ENCODE measurements at regions not wholly inside any gene's neighbourhood (a gene's known extent, or its start where the extent isn't known, plus 50 kb on each side); places are given as distances from the start of the nearest gene placed in this dataset.
"Not testable (repeated sequence)": the region's sequence is repeated elsewhere in the genome, so short reads cannot be mapped to it uniquely, and the experiment has no call there.

DNA sequence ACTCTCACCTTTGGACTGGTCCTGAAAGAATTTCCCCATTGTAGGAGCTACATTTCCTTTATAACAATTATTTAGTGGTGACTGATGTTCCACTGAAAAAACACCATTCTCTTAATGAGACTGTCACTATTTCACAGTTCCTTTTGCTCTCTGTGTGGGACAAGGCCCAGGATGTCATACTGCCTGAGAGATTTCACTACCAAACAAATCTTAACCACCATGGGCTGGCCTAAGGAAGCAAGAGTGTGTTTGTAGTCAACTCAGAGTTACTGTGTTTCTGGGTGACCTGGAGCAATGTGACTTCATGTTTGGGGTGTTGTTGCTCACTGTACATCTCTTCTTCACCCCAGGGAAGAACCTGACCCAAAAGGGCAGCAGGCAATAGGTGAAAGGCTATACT, 50.1 kb upstream of the ZNF608 start:
- DNase-seq (ENCODE audit: low read depth): no peak

DNA sequence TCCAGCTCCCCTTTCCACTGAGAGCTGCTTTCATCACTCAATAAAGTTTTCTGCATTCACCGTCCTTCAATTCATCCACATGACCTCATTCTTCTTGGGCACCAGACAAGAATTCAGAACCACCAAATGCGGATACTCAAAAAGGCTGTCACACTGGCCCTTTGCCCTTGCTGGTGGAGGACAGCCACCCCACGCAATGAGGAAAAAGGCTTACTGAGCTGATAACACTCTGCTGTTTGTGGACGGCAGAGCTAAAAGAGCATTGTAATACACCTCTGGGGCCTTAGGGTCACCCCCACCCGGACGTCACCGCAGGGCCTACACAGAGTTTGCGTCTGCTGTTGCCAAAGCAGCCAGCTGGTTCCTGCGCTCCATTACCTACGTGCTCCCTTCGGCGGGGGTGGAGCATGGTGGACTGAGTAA, 51.2 kb upstream of the ZNF608 start:
- DNase-seq (ENCODE audit: low read depth): no peak

- DNase-seq (ENCODE audit: low read depth): no peak
These were observed 52.5 kb upstream of the ZNF608 start for GRCh38 chr5:124798890-124799289.

DNA sequence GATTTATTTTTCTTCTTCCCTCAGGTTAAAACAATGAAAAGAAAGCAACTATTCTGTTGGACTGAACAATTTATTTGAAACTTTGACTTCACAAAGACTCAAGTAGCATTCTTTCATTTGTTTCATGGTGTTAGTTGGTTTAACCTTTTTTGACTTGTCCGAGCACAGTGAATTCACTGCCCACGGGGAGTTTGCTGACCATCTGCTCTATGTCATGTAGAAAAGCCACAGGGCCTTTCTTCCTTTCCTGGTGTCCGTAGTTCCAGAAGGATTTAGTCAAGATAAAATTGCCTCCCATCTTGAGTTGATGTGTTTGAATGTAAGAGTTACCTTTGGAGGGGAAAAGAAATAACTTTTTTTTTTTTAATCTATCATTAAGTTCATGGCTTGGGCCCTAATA, 55.1 kb upstream of the ZNF608 start:
- no peak for DNase-seq (ENCODE audit: low read depth)

GRCh38 chr5:124803617-124804323, 57.3 kb upstream of the ZNF608 start:
- no peak for DNase-seq (ENCODE audit: low read depth)

GRCh38 chr5:124806026-124806372, 59.6 kb upstream of the ZNF608 start:
- DNase-seq (ENCODE audit: low read depth): no peak

DNA sequence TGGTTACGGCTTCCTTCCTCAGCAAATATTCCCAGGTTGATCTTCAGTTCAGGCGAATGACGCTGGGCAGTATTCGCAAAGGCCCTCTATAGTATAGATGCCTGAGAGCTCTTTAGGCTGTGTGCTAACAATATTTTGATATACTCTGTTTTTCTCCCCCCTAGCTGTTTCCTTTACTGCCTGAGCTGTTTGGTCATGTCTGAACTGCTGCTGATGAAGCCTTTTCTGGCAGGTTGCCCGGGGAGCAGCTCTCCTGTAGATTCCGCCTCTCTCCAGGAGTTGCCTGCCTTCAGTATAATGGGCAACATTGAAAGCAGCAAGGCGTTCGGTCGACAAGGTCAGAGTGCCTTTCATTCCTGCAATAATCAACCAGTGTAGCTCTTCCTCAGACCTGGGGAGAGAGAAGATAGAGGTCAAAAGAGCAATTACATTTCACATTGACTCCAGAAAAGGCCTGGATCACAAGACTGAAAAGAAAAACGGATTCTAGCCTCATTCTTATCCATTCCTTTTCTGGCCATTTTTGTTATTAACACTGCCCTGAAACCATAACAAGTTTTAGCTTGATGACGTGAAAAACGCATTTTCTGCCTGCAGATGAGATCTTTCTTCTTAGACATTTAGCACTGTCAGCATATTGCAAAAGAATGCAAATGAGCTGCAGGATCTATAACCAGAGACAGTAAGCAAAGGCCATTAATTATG, 60.1 kb upstream of the ZNF608 start:
- peak; percentile 84 for DNase-seq (ENCODE audit: low read depth)

- DNase-seq (ENCODE audit: low read depth): no peak
These were observed 62.4 kb upstream of the ZNF608 start for GRCh38 chr5:124808842-124809268.

DNA sequence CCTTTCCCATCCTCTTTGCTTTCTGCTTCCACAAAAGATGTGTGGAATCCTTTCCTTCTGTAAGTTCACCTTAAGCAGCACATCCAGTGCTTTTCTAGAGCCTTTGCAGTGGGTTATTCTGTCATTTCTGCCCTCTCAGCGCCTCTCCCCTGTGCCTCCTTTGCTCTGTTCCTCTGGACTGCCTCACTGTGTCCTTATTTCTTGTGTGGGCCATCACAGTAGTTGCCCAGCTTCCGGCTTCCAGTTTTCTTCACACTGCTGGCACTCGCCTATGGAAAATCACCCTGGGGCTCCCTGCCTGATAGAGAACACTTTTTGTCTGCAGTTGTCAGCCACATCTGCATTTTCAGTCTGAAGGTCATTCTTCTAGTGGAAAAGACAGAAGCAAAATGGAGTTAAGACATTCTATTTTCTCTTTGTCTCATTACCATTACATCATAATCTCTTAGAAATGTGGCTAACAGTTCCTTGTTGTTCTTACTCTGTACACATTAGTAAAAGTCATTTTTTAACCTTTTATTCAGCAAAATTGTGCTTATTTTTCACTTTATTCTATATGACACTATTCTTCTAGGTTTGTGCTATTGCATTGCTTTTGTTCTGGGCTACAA, 64.1 kb upstream of the ZNF608 start:
- DNase-seq (ENCODE audit: low read depth): no peak

GRCh38 chr5:124812771-124813358, 66.4 kb upstream of the ZNF608 start:
- DNase-seq (ENCODE audit: low read depth): no peak

DNA sequence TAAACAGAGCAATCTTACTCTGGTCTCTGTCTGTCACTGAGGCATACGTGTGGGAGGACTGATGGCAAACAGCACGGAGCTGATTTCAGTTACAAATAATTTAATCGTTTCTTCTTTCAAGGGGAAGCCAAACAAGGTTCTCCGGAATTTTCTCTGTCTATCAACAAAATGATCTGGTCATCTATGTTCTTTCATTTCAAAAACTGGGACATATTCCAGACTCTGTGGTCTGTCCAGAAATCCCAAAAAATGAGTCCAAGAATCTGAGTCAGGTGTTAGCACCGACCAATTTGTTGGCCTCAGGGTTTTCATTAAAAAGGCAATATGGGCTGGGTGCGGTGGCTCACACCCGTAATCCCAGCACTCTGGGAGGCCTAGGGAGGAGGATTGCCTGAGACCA, 69.9 kb upstream of the ZNF608 start:
- peak; percentile 21 for DNase-seq (ENCODE audit: low read depth)

DNA sequence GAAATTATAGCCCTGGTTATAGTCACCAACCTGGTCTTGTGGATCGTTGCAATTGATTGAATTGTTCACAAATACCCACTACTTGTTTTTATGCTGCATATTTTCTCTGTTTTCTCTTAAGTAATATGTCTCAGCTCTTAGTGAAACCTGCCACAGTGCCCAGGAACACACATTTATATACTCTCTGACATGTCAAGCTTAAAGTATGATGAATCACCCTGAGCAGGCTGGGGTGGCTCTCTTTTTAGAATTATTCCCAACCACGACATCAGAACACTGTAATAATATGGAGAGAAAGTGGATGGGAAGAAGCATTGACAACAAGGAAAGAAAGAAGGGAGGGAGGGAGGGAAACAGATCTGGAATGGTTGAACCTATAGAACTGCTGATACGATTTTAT, 72.8 kb upstream of the ZNF608 start:
- DNase-seq (ENCODE audit: low read depth): no peak

DNA sequence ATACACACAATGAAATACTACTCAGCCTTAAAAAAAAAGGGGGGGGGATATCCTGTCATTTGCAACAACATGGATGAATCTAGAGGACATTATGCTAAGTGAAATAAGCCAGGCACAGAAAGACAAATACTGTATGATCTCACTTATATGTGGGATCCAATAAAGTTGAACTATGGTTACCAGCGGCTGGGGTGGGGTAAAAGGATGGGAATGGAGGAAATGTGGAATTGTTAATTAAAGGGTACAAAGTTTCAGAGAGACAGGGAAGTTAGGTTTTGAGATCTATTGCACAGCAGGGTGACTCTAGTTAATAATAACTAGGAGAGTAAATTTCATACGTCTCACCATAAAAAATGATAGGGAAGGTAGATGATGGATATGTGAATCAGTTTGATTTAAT, 76.2 kb upstream of the ZNF608 start:
- no peak for DNase-seq (ENCODE audit: low read depth)

GRCh38 chr5:124823380-124823779, 76.9 kb upstream of the ZNF608 start:
- no peak for DNase-seq (ENCODE audit: low read depth)

GRCh38 chr5:124824637-124825158, 78.3 kb upstream of the ZNF608 start:
- peak; percentile 100 for DNase-seq (ENCODE audit: low read depth)

- peak; percentile 27 for DNase-seq (ENCODE audit: low read depth)
These were observed 79.0 kb upstream of the ZNF608 start for GRCh38 chr5:124825250-124825982.

DNA sequence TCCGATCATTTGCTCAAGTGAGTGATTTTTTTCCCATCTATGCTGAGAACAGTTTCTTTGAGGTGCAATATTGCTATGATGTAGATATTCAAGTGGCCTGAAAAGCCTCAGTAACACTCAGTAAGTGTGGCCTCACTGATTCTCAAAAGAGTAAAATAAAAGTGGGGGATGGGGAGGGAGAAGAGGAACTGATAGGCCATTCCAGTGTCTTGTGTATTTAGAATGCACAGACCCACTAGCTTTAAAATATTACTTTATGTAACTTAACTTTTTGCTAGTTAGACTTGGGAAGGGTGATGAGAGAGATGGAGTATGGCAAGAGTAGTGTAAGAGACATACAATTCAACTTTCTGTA, 79.5 kb upstream of the ZNF608 start:
- DNase-seq (ENCODE audit: low read depth): no peak

- DNase-seq (ENCODE audit: low read depth): no peak
These were observed 82.3 kb upstream of the ZNF608 start for GRCh38 chr5:124828731-124829234.

DNA sequence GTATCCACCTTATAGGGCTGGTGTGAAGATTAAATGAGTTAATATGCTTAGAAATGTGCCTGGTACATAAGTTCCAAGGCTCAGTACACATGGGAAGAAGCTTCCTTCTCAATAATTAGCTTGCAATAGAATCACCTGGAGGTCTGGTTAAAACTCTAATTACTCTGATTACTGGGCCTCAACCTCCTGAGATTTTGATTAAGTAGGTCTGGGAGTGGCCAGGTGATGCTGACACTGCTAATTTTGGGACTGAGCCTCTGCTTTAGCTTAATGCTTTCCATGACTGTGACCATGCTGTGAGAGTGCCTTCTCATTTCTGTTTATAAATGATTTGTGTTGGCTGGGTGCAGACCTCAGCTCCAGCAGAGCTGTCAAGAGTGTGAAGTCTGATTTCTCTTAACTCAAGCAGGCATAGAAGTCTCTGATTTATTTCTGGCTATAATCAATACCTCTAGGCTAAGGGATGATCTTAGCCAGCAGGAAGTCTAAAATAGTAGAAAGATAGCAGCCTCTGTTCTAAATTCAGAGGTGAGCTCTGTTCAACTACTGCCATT, 85.3 kb upstream of the ZNF608 start:
- no peak for DNase-seq (ENCODE audit: low read depth)

DNA sequence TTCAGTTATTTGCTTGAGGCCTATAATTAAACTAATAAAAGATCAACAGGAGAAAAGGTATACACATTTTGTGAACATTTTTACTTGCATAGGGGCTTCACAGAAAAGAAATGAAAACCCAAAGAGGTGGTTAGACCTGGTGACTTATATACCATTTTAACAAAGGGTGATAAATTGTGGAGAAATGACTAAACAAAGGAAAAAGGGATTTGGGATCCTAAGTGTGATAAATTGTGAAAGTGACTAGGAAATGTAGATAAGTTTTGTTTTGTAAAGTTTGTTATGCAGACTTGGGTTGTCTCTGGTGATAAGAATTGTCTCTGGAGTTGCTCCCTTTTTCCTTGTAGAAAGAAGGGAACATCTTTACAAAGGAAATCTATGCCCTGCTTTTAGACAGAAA, 86.1 kb upstream of the ZNF608 start:
- DNase-seq (ENCODE audit: low read depth): peak; percentile 33

GRCh38 chr5:124836314-124836713, 89.9 kb upstream of the ZNF608 start:
- not testable (repeated sequence) for DNase-seq (ENCODE audit: low read depth)

Data from amniotic epithelial cell (primary cell).